ENCODE measurements at regions not wholly inside any gene's neighbourhood (a gene's known extent, or its start where the extent isn't known, plus 50 kb on each side); places are given as distances from the start of the nearest gene placed in this dataset.

- no peak for TF ChIP-seq ATF2 (CRISPR knock-in tag; IDR thresholded peaks at IDR 0.05)
- no peak for TF ChIP-seq MZF1 (CRISPR knock-in tag; IDR thresholded peaks at IDR 0.05; ENCODE audit: borderline replicate concordance)
- TF ChIP-seq KLF11 (CRISPR knock-in tag; IDR thresholded peaks at IDR 0.05) = peak; percentile 78; the same call in 1 of the 2 replicates
- TF ChIP-seq THAP7 (CRISPR knock-in tag; IDR thresholded peaks at IDR 0.05) = no peak
- peak; percentile 51; the same call in 1 of the 2 replicates for TF ChIP-seq CEBPG (CRISPR knock-in tag; IDR thresholded peaks at IDR 0.05)
- peak; percentile 11; the same call in 1 of the 2 replicates for TF ChIP-seq MIER2 (CRISPR knock-in tag; IDR thresholded peaks at IDR 0.05)
- TF ChIP-seq ZFP36L2 (CRISPR knock-in tag; IDR thresholded peaks at IDR 0.05) = no peak
- no peak for TF ChIP-seq FOXC1 (CRISPR knock-in tag; IDR thresholded peaks at IDR 0.05; ENCODE audit: borderline replicate concordance)
- no peak for TF ChIP-seq RFXAP (CRISPR knock-in tag; IDR thresholded peaks at IDR 0.05; ENCODE audit: borderline replicate concordance)
- TF ChIP-seq ZBTB7B (CRISPR knock-in tag; IDR thresholded peaks at IDR 0.05) = no peak; the same call in 1 of the 2 replicates
- no peak for TF ChIP-seq ZNF264 (CRISPR knock-in tag; IDR thresholded peaks at IDR 0.05)
- no peak for TF ChIP-seq TBX3 (IDR thresholded peaks at IDR 0.05; ENCODE audit: borderline replicate concordance)
- TF ChIP-seq TRIM22 (IDR thresholded peaks at IDR 0.05) = no peak
- no peak for TF ChIP-seq NR2F1 (CRISPR knock-in tag; IDR thresholded peaks at IDR 0.05)
- TF ChIP-seq WIZ (CRISPR knock-in tag; IDR thresholded peaks at IDR 0.05) = no peak
- TF ChIP-seq KDM5A (IDR thresholded peaks at IDR 0.05; ENCODE audit: borderline replicate concordance, low read length) = no peak
- TF ChIP-seq ZBED4 (CRISPR knock-in tag; IDR thresholded peaks at IDR 0.05; ENCODE audit: borderline replicate concordance) = no peak
- no peak for TF ChIP-seq XRCC5 (optimal IDR thresholded peaks at IDR 0.05; ENCODE audit: low read length)
Measured at GRCh38 chr1:234768569-234769283, 158.7 kb upstream of the IRF2BP2 start (continued).
